ENCODE measurements at regions not wholly inside any gene's neighbourhood (a gene's known extent, or its start where the extent isn't known, plus 50 kb on each side); places are given as distances from the start of the nearest gene placed in this dataset.

DNA sequence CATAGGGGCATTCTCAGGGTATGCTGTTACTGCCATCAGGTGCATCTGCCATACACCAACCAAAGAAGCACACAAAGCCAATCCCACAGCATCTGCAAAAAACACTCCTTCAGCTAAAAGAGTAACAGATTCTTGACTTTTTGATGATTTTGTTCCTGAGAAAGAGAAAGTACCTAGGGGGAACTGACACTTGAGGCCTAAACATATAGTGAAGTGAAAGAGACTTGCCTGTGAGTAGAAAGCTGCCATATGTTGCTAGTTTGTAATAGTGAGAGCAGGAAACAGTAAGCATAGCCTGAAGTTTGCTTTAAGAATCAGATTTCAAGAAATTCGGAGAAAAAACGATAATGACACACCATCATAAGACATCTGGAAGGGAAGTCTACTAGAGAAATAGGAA lies 97.9 kb upstream of the CTSC start:
- TF ChIP-seq, protein P1, sequence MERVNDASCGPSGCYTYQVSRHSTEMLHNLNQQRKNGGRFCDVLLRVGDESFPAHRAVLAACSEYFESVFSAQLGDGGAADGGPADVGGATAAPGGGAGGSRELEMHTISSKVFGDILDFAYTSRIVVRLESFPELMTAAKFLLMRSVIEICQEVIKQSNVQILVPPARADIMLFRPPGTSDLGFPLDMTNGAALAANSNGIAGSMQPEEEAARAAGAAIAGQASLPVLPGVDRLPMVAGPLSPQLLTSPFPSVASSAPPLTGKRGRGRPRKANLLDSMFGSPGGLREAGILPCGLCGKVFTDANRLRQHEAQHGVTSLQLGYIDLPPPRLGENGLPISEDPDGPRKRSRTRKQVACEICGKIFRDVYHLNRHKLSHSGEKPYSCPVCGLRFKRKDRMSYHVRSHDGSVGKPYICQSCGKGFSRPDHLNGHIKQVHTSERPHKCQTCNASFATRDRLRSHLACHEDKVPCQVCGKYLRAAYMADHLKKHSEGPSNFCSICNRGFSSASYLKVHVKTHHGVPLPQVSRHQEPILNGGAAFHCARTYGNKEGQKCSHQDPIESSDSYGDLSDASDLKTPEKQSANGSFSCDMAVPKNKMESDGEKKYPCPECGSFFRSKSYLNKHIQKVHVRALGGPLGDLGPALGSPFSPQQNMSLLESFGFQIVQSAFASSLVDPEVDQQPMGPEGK (CRISPR knock-in tag; IDR thresholded peaks at IDR 0.05; ENCODE audit: borderline replicate concordance), result no peak
- TF ChIP-seq TOX (CRISPR knock-in tag; IDR thresholded peaks at IDR 0.05; ENCODE audit: borderline replicate concordance) (no peak), ZFP3 (CRISPR knock-in tag; IDR thresholded peaks at IDR 0.05) (no peak), GLIS3 (CRISPR knock-in tag; IDR thresholded peaks at IDR 0.05) (no peak), CSDC2 (CRISPR knock-in tag; IDR thresholded peaks at IDR 0.05) (no peak), PPARA (CRISPR knock-in tag; IDR thresholded peaks at IDR 0.05; ENCODE audit: borderline replicate concordance) (no peak), ZC3H10 (CRISPR knock-in tag; IDR thresholded peaks at IDR 0.05) (no peak), POU6F1 (CRISPR knock-in tag; IDR thresholded peaks at IDR 0.05; ENCODE audit: borderline replicate concordance, low read depth) (no peak), ZNF70 (CRISPR knock-in tag; IDR thresholded peaks at IDR 0.05) (no peak), ISL1 (CRISPR knock-in tag; IDR thresholded peaks at IDR 0.05) (no peak), TCF4 (CRISPR knock-in tag; IDR thresholded peaks at IDR 0.05; ENCODE audit: borderline replicate concordance) (no peak), SNAI2 (CRISPR knock-in tag; IDR thresholded peaks at IDR 0.05) (no peak), ESRRG (CRISPR knock-in tag; IDR thresholded peaks at IDR 0.05) (no peak)
- ATAC-seq, result no peak

DNA sequence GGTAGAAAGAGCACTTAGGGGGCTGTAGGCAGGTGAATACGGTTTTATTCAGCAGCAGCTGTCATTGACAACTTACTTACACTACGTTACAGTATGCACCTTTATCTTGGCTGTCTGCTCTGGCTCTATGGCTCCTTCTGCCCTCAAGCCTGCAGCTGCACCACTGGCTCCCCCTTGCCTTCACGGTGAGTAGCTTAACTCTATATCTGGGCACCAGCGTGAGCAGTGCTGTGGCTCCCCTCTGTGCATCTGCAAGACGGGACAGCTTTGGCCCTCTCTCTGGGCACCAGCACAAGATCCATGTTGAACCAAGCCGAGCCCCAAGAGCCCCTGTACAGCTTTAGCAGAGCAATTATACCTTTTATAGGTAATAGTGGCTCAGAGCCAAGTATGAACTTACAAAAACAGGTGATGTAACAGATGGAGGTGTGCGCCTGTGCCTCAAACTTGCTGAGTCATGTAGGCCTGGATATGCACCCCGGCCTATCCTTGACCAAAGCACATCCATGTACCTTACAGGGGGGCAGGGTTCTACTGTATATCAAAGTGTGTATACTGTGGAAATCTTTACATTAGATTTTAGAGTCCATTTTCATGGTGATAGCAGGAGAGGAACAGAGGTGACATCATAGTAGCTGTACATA lies 96.9 kb upstream of the CTSC start:
- no peak for ATAC-seq
- no peak for TF ChIP-seq TCF4 (CRISPR knock-in tag; IDR thresholded peaks at IDR 0.05; ENCODE audit: borderline replicate concordance)
- TF ChIP-seq, protein P2, sequence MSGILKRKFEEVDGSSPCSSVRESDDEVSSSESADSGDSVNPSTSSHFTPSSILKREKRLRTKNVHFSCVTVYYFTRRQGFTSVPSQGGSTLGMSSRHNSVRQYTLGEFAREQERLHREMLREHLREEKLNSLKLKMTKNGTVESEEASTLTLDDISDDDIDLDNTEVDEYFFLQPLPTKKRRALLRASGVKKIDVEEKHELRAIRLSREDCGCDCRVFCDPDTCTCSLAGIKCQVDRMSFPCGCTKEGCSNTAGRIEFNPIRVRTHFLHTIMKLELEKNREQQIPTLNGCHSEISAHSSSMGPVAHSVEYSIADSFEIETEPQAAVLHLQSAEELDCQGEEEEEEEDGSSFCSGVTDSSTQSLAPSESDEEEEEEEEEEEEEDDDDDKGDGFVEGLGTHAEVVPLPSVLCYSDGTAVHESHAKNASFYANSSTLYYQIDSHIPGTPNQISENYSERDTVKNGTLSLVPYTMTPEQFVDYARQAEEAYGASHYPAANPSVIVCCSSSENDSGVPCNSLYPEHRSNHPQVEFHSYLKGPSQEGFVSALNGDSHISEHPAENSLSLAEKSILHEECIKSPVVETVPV (CRISPR knock-in tag; IDR thresholded peaks at IDR 0.05), result no peak
- no peak for TF ChIP-seq ARNTL (CRISPR knock-in tag; IDR thresholded peaks at IDR 0.05; ENCODE audit: borderline replicate concordance, low read depth)
- TF ChIP-seq ZFP3 (CRISPR knock-in tag; IDR thresholded peaks at IDR 0.05), result no peak
- no peak for TF ChIP-seq OSR1 (CRISPR knock-in tag; IDR thresholded peaks at IDR 0.05)
- no peak for TF ChIP-seq RARB (CRISPR knock-in tag; IDR thresholded peaks at IDR 0.05)
- no peak for TF ChIP-seq ZNF70 (CRISPR knock-in tag; IDR thresholded peaks at IDR 0.05)
- no peak for TF ChIP-seq ISL1 (CRISPR knock-in tag; IDR thresholded peaks at IDR 0.05)
- TF ChIP-seq ESRRG (CRISPR knock-in tag; IDR thresholded peaks at IDR 0.05), result no peak
- TF ChIP-seq GLIS3 (CRISPR knock-in tag; IDR thresholded peaks at IDR 0.05), result no peak

- ATAC-seq, result no peak
- TF ChIP-seq OSR1 (CRISPR knock-in tag; IDR thresholded peaks at IDR 0.05) (no peak), SNAI2 (CRISPR knock-in tag; IDR thresholded peaks at IDR 0.05) (no peak), ESRRG (CRISPR knock-in tag; IDR thresholded peaks at IDR 0.05) (no peak)
These were observed 96.1 kb upstream of the CTSC start for GRCh38 chr11:88433536-88434230.

DNA sequence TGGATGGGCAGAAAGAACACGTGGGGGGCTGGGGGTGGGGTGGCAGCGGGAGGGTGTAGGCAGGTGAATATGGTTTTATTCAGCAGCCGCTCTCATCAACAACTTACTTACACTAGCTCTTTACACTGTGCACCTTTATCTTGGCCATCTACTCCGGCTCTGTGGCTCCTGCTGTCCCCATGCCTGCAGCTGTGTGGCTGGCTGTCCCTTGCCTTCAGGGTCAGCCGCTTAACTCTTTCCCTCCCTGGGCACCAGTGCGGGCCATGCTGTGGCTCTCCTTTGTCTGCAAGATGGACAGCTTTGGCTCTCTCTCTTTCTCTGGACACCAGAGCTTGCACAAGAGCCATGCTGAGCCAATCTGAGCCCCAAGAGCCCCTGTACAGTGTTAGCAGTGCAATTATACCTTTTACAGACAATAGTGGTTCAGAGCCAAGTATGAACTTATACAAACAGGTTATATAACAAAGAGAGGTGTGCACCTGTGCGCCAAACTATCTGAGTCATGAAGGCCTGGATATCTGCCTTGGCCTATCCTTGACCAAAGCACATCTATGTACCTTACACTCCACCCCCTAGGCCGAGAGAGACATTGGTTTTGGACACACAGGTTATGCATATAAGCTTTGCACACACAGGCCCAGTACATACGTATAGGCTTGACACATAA lies 94.3 kb upstream of the CTSC start:
- TF ChIP-seq ZNF8 (CRISPR knock-in tag; IDR thresholded peaks at IDR 0.05) (no peak), BACH2 (CRISPR knock-in tag; IDR thresholded peaks at IDR 0.05; ENCODE audit: borderline replicate concordance) (no peak), ARNTL (CRISPR knock-in tag; IDR thresholded peaks at IDR 0.05; ENCODE audit: borderline replicate concordance, low read depth) (no peak), ESRRG (CRISPR knock-in tag; IDR thresholded peaks at IDR 0.05) (no peak), OSR1 (CRISPR knock-in tag; IDR thresholded peaks at IDR 0.05) (no peak), GLIS3 (CRISPR knock-in tag; IDR thresholded peaks at IDR 0.05) (no peak)
- TF ChIP-seq, protein P1 (CRISPR knock-in tag; IDR thresholded peaks at IDR 0.05; ENCODE audit: borderline replicate concordance), result no peak
- no peak for ATAC-seq

All from SK-N-SH treated with all-trans-retinoic acid at 6 μM for 48 hours (cell line).